ENCODE measurements at regions not wholly inside any gene's neighbourhood (a gene's known extent, or its start where the extent isn't known, plus 50 kb on each side); places are given as distances from the start of the nearest gene placed in this dataset.
A peak's percentile ranks its signal among the peaks of the same experiment; 100 is the strongest.

DNA sequence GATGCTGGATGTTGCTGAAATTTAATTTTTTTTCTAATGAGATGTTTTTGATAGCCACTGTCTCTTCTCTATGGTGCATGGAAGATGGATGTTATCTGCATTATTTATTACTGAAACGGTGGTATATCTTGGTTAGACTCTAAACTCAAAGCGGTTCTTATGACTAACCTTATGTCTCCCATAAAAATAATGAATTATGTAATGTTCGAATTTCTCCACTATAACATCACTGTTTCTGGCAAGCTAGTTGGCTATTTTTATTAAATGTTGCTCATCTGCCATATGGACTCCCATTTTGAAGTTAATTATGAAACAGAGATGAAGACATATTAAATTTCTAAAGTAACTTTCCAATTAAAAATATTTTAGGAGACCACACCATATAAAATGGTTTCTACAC, 808.6 kb upstream of the ADGRL4 start:
- no peak overlapping the region for H2BK12ac ChIP-seq (ENCODE audit: low read length in 2 of 2)
- no peak overlapping the region for H3K14ac ChIP-seq (ENCODE audit: low read length in 2 of 2)
- H3K4ac ChIP-seq (ENCODE audit: low read depth in 1 of 2, low read length in 2 of 2): no peak overlapping the region
- H3K4me3 ChIP-seq (ENCODE audit: insufficient read depth in 1 of 2, low read depth in 1 of 2, low read length in 2 of 2): no peak overlapping the region
- H3K18ac ChIP-seq (ENCODE audit: low read depth in 1 of 2, low read length in 2 of 2): no peak overlapping the region
- DNase-seq: no peak
- no peaks in the 10 kb centered on the region for H3K9me3 ChIP-seq (ENCODE audit: control insufficient read depth, low read length)
- H3K4me2 ChIP-seq (ENCODE audit: low read length, poor library complexity, severe bottlenecking): no peak overlapping the region
- H3K4me1 ChIP-seq (ENCODE audit: control insufficient read depth, insufficient read depth, low read depth, low read length): no peaks in the 10 kb centered on the region
- no peak overlapping the region for H2AFZ ChIP-seq (ENCODE audit: low read depth, low read length)
- H3K36me3 ChIP-seq (ENCODE audit: control insufficient read depth in 1 of 2, insufficient read depth in 2 of 2, low read depth in 1 of 2, low read length in 2 of 2): no peaks in the 10 kb centered on the region
- H4K8ac ChIP-seq (ENCODE audit: low read length): no peak overlapping the region
- no CpG with 5 or more reads among the region's 3 CpGs for WGBS
- no peak overlapping the region for H2AK5ac ChIP-seq (ENCODE audit: low read length, severe bottlenecking)
- H4K91ac ChIP-seq (ENCODE audit: low read length): no peak overlapping the region
- H3K27ac ChIP-seq (ENCODE audit: low read length, poor library complexity, severe bottlenecking): no peak overlapping the region
- no peak overlapping the region for H3K9ac ChIP-seq (ENCODE audit: low read length)
- H3K79me1 ChIP-seq (replicated peaks; ENCODE audit: low read length, poor library complexity, severe bottlenecking): no peaks in the 10 kb centered on the region
- H2BK15ac ChIP-seq (ENCODE audit: low read depth, poor library complexity, severe bottlenecking): no peak overlapping the region
- H2BK5ac ChIP-seq (ENCODE audit: low read depth, low read length, poor library complexity, severe bottlenecking): no peak overlapping the region
- no peaks in the 10 kb centered on the region for H3K27me3 ChIP-seq (ENCODE audit: control insufficient read depth in 1 of 2, insufficient read depth in 1 of 2, low read length in 2 of 2)
- H3K23ac ChIP-seq (ENCODE audit: low read length in 2 of 2): no peak overlapping the region
- H2BK120ac ChIP-seq (ENCODE audit: low read depth, low read length): no peak overlapping the region

DNA sequence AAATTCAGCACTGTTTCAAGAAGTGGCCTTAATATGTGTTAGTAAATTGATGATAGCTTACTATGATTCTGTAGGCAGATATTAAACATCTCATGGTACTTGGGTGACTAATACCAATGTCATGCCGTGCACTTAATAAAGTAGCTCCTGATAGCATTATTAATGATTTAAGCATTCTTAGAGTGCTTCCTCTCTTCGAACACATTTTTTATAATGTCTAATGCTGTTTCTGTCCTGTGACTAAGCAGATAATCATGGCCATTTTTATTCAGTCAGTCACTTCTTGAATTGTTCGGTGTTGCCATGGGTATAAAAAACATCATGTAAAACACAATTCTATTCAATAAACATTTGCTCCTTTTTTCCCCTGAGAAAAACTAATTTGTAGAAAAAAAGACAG, 804.6 kb upstream of the ADGRL4 start:
- Histone ChIP-seq H3K79me1 (replicated peaks; ENCODE audit: low read length, poor library complexity, severe bottlenecking) (no peaks in the 10 kb centered on the region), H2AK5ac (ENCODE audit: low read length, severe bottlenecking) (no peak overlapping the region), H2BK15ac (ENCODE audit: low read depth, poor library complexity, severe bottlenecking) (no peak overlapping the region), H2BK120ac (ENCODE audit: low read depth, low read length) (no peak overlapping the region), H3K14ac (ENCODE audit: low read length in 2 of 2) (no peak overlapping the region), H3K9ac (ENCODE audit: low read length) (peak overlapping the region; percentile 69), H4K8ac (ENCODE audit: low read length) (no peak overlapping the region), H3K4ac (ENCODE audit: low read depth in 1 of 2, low read length in 2 of 2) (no peak overlapping the region), H3K36me3 (ENCODE audit: control insufficient read depth in 1 of 2, insufficient read depth in 2 of 2, low read depth in 1 of 2, low read length in 2 of 2) (no peaks in the 10 kb centered on the region), H2BK5ac (ENCODE audit: low read depth, low read length, poor library complexity, severe bottlenecking) (no peak overlapping the region), H3K4me1 (ENCODE audit: control insufficient read depth, insufficient read depth, low read depth, low read length) (no peaks in the 10 kb centered on the region), H3K27me3 (ENCODE audit: control insufficient read depth in 1 of 2, insufficient read depth in 1 of 2, low read length in 2 of 2) (no peaks in the 10 kb centered on the region), H3K4me2 (ENCODE audit: low read length, poor library complexity, severe bottlenecking) (no peak overlapping the region), H2AFZ (ENCODE audit: low read depth, low read length) (no peak overlapping the region), H4K91ac (ENCODE audit: low read length) (no peak overlapping the region), H3K23ac (ENCODE audit: low read length in 2 of 2) (no peak overlapping the region), H3K18ac (ENCODE audit: low read depth in 1 of 2, low read length in 2 of 2) (no peak overlapping the region), H3K9me3 (ENCODE audit: control insufficient read depth, low read length) (peaks cover 1% of the 10 kb centered on the region), H2BK12ac (ENCODE audit: low read length in 2 of 2) (no peak overlapping the region), H3K27ac (ENCODE audit: low read length, poor library complexity, severe bottlenecking) (peak overlapping the region; percentile 53), H3K4me3 (ENCODE audit: insufficient read depth in 1 of 2, low read depth in 1 of 2, low read length in 2 of 2) (no peak overlapping the region)
- DNase-seq: peak; percentile 85
- WGBS: no CpG with 5 or more reads among the region's 3 CpGs

DNA sequence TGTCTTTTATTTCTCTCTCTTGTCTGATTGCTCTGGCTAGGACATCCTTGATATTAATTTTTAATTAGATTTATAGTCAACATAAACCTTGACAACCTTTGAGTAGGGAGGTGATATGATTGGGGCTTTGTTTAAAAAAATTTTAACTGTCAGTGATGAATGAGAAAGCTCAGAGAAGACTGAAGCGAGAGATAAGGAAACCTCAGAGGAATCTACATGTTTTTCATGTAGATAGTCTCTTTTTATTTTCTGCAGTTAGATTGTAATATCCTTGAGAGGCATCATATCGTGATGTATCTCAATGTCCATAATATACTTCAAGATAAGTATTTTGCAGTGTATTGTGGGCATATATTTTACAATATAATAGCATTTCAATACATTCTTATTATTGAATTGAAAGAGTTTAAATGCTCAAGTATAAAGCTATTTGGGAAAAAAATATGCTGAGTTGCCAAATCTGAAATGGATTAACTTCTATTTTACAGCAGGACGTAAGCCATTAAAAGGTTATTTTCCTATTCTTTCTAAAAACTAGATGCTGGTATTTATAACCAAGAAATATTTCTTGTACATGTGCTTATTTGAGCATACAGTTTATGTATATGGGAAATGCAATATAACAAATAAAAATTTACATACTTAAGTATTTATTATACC, 802.4 kb upstream of the ADGRL4 start:
- H2BK120ac ChIP-seq (ENCODE audit: low read depth, low read length): no peak overlapping the region
- no peak overlapping the region for H2AFZ ChIP-seq (ENCODE audit: low read depth, low read length)
- H4K8ac ChIP-seq (ENCODE audit: low read length): no peak overlapping the region
- H3K27me3 ChIP-seq (ENCODE audit: control insufficient read depth in 1 of 2, insufficient read depth in 1 of 2, low read length in 2 of 2): no peaks in the 10 kb centered on the region
- no peak overlapping the region for H3K4ac ChIP-seq (ENCODE audit: low read depth in 1 of 2, low read length in 2 of 2)
- no peak overlapping the region for H3K4me3 ChIP-seq (ENCODE audit: insufficient read depth in 1 of 2, low read depth in 1 of 2, low read length in 2 of 2)
- H3K23ac ChIP-seq (ENCODE audit: low read length in 2 of 2): no peak overlapping the region
- WGBS: 83% methylated on average over 1 of the region's 3 CpGs
- H3K79me1 ChIP-seq (replicated peaks; ENCODE audit: low read length, poor library complexity, severe bottlenecking): no peaks in the 10 kb centered on the region
- no peak overlapping the region for H2BK12ac ChIP-seq (ENCODE audit: low read length in 2 of 2)
- no peak overlapping the region for H3K4me2 ChIP-seq (ENCODE audit: low read length, poor library complexity, severe bottlenecking)
- H2BK5ac ChIP-seq (ENCODE audit: low read depth, low read length, poor library complexity, severe bottlenecking): no peak overlapping the region
- H3K9ac ChIP-seq (ENCODE audit: low read length): no peak overlapping the region
- no peak overlapping the region for H4K91ac ChIP-seq (ENCODE audit: low read length)
- no peak overlapping the region for H3K18ac ChIP-seq (ENCODE audit: low read depth in 1 of 2, low read length in 2 of 2)
- H3K36me3 ChIP-seq (ENCODE audit: control insufficient read depth in 1 of 2, insufficient read depth in 2 of 2, low read depth in 1 of 2, low read length in 2 of 2): no peaks in the 10 kb centered on the region
- no peak overlapping the region for H2BK15ac ChIP-seq (ENCODE audit: low read depth, poor library complexity, severe bottlenecking)
- no peak overlapping the region for H3K27ac ChIP-seq (ENCODE audit: low read length, poor library complexity, severe bottlenecking)
- no peak overlapping the region for H3K14ac ChIP-seq (ENCODE audit: low read length in 2 of 2)
- peaks cover 3% of the 10 kb centered on the region for H3K9me3 ChIP-seq (ENCODE audit: control insufficient read depth, low read length)
- H3K4me1 ChIP-seq (ENCODE audit: control insufficient read depth, insufficient read depth, low read depth, low read length): no peaks in the 10 kb centered on the region
- no peak for DNase-seq
- H2AK5ac ChIP-seq (ENCODE audit: low read length, severe bottlenecking): no peak overlapping the region

GRCh38 chr1:79807816-79808215, 801.3 kb upstream of the ADGRL4 start:
- H2AFZ ChIP-seq (ENCODE audit: low read depth, low read length): no peak overlapping the region

More at GRCh38 chr1:79807816-79808215, 801.3 kb upstream of the ADGRL4 start:
- Histone ChIP-seq H3K4me1 (ENCODE audit: control insufficient read depth, insufficient read depth, low read depth, low read length) (no peaks in the 10 kb centered on the region), H2BK5ac (ENCODE audit: low read depth, low read length, poor library complexity, severe bottlenecking) (no peak overlapping the region), H3K4me3 (ENCODE audit: insufficient read depth in 1 of 2, low read depth in 1 of 2, low read length in 2 of 2) (no peak overlapping the region), H3K27ac (ENCODE audit: low read length, poor library complexity, severe bottlenecking) (no peak overlapping the region), H4K91ac (ENCODE audit: low read length) (no peak overlapping the region), H3K23ac (ENCODE audit: low read length in 2 of 2) (no peak overlapping the region), H3K27me3 (ENCODE audit: control insufficient read depth in 1 of 2, insufficient read depth in 1 of 2, low read length in 2 of 2) (no peaks in the 10 kb centered on the region), H3K18ac (ENCODE audit: low read depth in 1 of 2, low read length in 2 of 2) (no peak overlapping the region), H3K79me1 (replicated peaks; ENCODE audit: low read length, poor library complexity, severe bottlenecking) (no peaks in the 10 kb centered on the region), H3K4me2 (ENCODE audit: low read length, poor library complexity, severe bottlenecking) (no peak overlapping the region), H3K9me3 (ENCODE audit: control insufficient read depth, low read length) (peaks cover 3% of the 10 kb centered on the region), H3K14ac (ENCODE audit: low read length in 2 of 2) (no peak overlapping the region), H2BK15ac (ENCODE audit: low read depth, poor library complexity, severe bottlenecking) (no peak overlapping the region), H3K9ac (ENCODE audit: low read length) (no peak overlapping the region), H4K8ac (ENCODE audit: low read length) (no peak overlapping the region), H3K36me3 (ENCODE audit: control insufficient read depth in 1 of 2, insufficient read depth in 2 of 2, low read depth in 1 of 2, low read length in 2 of 2) (no peaks in the 10 kb centered on the region), H2BK12ac (ENCODE audit: low read length in 2 of 2) (no peak overlapping the region), H2AK5ac (ENCODE audit: low read length, severe bottlenecking) (no peak overlapping the region), H3K4ac (ENCODE audit: low read depth in 1 of 2, low read length in 2 of 2) (no peak overlapping the region), H2BK120ac (ENCODE audit: low read depth, low read length) (no peak overlapping the region)
- no peak for DNase-seq
- WGBS: 100% methylated on average over 1 of the region's 2 CpGs

Measured in mesenchymal stem cell (in vitro differentiated cells and primary cell).